ENCODE measurements at regions not wholly inside any gene's neighbourhood (a gene's known extent, or its start where the extent isn't known, plus 50 kb on each side); places are given as distances from the start of the nearest gene placed in this dataset.

DNA sequence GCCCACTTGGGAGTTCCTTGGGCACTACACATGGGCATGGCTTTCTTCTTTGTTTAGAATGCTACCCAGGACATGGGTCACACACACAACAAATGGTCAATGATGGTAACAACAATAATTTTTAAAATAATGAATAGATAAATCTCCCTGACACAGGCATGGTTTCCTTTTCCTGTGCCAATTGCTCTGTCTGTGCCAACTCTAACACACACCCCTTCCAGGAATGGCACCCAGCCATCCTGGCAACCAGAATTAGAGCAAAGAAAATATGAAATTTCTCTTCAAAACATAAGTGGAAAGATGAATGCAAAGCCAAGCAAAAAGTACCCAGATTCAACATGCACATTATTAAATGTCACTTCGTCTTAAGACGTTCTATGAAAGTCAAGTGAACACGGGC is 104.9 kb upstream of the SOX5 start:
- TF ChIP-seq, protein P1, sequence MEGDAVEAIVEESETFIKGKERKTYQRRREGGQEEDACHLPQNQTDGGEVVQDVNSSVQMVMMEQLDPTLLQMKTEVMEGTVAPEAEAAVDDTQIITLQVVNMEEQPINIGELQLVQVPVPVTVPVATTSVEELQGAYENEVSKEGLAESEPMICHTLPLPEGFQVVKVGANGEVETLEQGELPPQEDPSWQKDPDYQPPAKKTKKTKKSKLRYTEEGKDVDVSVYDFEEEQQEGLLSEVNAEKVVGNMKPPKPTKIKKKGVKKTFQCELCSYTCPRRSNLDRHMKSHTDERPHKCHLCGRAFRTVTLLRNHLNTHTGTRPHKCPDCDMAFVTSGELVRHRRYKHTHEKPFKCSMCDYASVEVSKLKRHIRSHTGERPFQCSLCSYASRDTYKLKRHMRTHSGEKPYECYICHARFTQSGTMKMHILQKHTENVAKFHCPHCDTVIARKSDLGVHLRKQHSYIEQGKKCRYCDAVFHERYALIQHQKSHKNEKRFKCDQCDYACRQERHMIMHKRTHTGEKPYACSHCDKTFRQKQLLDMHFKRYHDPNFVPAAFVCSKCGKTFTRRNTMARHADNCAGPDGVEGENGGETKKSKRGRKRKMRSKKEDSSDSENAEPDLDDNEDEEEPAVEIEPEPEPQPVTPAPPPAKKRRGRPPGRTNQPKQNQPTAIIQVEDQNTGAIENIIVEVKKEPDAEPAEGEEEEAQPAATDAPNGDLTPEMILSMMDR (IDR thresholded peaks at IDR 0.05; ENCODE audit: control extremely low read depth, extremely low read depth): no peak
- no peak for ATAC-seq (ENCODE audit: insufficient read depth, low FRiP score)
- no peak overlapping the region for H3K27ac ChIP-seq (ENCODE audit: low read depth in 1 of 2, low read length in 1 of 2)
- no peaks in the 10 kb centered on the region for H3K4me1 ChIP-seq (ENCODE audit: control insufficient read depth in 5 of 5, insufficient read depth in 5 of 5, low read length in 5 of 5)
- H3K9me3 ChIP-seq (ENCODE audit: control insufficient read depth in 4 of 4, insufficient read depth in 3 of 4, low read length in 3 of 4): no peaks in the 10 kb centered on the region
- H3K4me3 ChIP-seq: no peak overlapping the region
- H3K27me3 ChIP-seq (ENCODE audit: control insufficient read depth in 3 of 3, insufficient read depth in 3 of 3, low read length in 2 of 3): no peaks in the 10 kb centered on the region
- H3K36me3 ChIP-seq (ENCODE audit: control insufficient read depth in 4 of 4, insufficient read depth in 4 of 4, low read length in 4 of 4): no peaks in the 10 kb centered on the region
- no peak for DNase-seq
- no peak overlapping the region for H3K9ac ChIP-seq (ENCODE audit: insufficient read depth in 1 of 2, low read length in 2 of 2)
- WGBS, 2 donors: 55 to 82% methylated on average over 3 of the region's 3 CpGs

DNA sequence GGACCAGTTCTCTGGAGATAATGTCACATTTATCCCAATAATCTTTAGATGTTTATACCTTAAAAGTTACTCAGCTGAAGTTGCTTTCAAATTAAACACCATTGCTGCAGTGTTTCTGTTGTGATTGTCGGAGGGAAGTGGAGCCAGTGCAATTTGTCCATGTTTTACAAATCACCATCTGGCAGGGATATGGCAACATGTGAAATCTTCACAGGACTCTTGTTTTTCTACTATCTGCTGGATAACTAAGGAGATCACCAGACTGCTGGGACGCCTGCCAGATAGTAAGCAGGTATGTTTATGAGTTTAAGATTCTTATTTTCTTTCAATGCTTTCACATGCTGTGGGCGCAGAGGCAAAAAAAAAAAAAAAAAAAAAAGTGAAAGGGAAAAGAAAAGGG is 100.3 kb upstream of the SOX5 start:
- 90 to 93% methylated on average over 3 of the region's 3 CpGs for WGBS, 2 donors
- peaks cover 0 to 5% (median 0%) of the 10 kb centered on the region in 4 donors for H3K9me3 ChIP-seq (ENCODE audit: control insufficient read depth in 4 of 4, insufficient read depth in 3 of 4, low read length in 3 of 4)
- ATAC-seq (ENCODE audit: insufficient read depth, low FRiP score) (no peak), DNase-seq (no peak)
- no peak overlapping the region for H3K27ac ChIP-seq (ENCODE audit: low read depth in 1 of 2, low read length in 1 of 2)
- H3K4me3 ChIP-seq: no peak overlapping the region
- H3K4me1 ChIP-seq (ENCODE audit: control insufficient read depth in 5 of 5, insufficient read depth in 5 of 5, low read length in 5 of 5): no peaks in the 10 kb centered on the region
- TF ChIP-seq, protein P1 (IDR thresholded peaks at IDR 0.05; ENCODE audit: control extremely low read depth, extremely low read depth): no peak
- no peak overlapping the region for H3K9ac ChIP-seq (ENCODE audit: insufficient read depth in 1 of 2, low read length in 2 of 2)
- no peaks in the 10 kb centered on the region for H3K27me3 ChIP-seq (ENCODE audit: control insufficient read depth in 3 of 3, insufficient read depth in 3 of 3, low read length in 2 of 3)
- H3K36me3 ChIP-seq (ENCODE audit: control insufficient read depth in 4 of 4, insufficient read depth in 4 of 4, low read length in 4 of 4): no peaks in the 10 kb centered on the region

DNA sequence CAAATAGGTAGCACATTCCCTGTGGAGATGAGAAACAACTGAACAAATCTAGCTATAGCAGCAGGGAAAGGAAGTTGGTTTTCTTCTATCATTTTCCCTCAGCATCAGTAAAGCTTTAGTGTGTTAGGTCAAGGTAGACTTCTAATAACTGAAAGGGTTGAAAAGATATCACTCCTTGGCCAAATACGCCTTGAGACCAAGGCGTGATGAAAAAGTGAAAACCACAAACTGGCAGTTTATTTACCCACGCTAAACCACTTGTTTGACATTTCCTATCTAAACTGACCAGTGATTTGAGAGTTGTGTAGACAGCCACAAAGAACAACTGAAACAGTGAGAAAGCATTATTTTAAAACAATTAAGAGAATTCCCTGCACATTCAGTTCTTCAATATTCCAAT is 99.6 kb upstream of the SOX5 start:
- Histone ChIP-seq H3K9me3 (ENCODE audit: control insufficient read depth in 4 of 4, insufficient read depth in 3 of 4, low read length in 3 of 4) (peaks cover 0 to 5% (median 0%) of the 10 kb centered on the region in 4 donors), H3K36me3 (ENCODE audit: control insufficient read depth in 4 of 4, insufficient read depth in 4 of 4, low read length in 4 of 4) (no peaks in the 10 kb centered on the region), H3K4me1 (ENCODE audit: control insufficient read depth in 5 of 5, insufficient read depth in 5 of 5, low read length in 5 of 5) (no peaks in the 10 kb centered on the region), H3K27ac (ENCODE audit: low read depth in 1 of 2, low read length in 1 of 2) (no peak overlapping the region), H3K4me3 (no peak overlapping the region), H3K9ac (ENCODE audit: insufficient read depth in 1 of 2, low read length in 2 of 2) (no peak overlapping the region), H3K27me3 (ENCODE audit: control insufficient read depth in 3 of 3, insufficient read depth in 3 of 3, low read length in 2 of 3) (no peaks in the 10 kb centered on the region)
- TF ChIP-seq, protein P1 (IDR thresholded peaks at IDR 0.05; ENCODE audit: control extremely low read depth, extremely low read depth): no peak
- WGBS, 2 donors: 34 to 61% methylated on average over 3 of the region's 3 CpGs
- ATAC-seq (ENCODE audit: insufficient read depth, low FRiP score): no peak
- no peak for DNase-seq

DNA sequence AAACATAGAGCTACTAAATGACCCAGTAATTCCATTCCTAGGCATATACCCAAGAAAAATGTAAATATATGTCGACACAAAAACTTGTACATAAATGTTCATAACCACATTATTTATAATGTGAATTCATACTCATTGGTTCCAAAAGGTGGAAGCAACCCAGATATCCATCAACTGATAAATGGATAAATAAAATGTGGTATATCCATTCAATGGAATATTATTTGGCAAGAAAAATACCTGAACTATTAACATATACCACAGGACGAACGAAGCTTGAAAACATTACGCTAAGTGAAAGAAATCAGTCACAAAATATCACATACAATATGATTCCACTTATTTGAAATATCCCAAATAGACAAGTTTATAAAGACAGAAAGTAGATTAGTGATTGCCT is 99.0 kb upstream of the SOX5 start:
- ATAC-seq (ENCODE audit: insufficient read depth, low FRiP score): no peak
- peaks cover 0 to 5% (median 0%) of the 10 kb centered on the region in 4 donors for H3K9me3 ChIP-seq (ENCODE audit: control insufficient read depth in 4 of 4, insufficient read depth in 3 of 4, low read length in 3 of 4)
- no peak overlapping the region for H3K4me3 ChIP-seq
- no peak overlapping the region for H3K27ac ChIP-seq (ENCODE audit: low read depth in 1 of 2, low read length in 1 of 2)
- no peaks in the 10 kb centered on the region for H3K27me3 ChIP-seq (ENCODE audit: control insufficient read depth in 3 of 3, insufficient read depth in 3 of 3, low read length in 2 of 3)
- no peak for DNase-seq
- no peak overlapping the region for H3K9ac ChIP-seq (ENCODE audit: insufficient read depth in 1 of 2, low read length in 2 of 2)
- TF ChIP-seq, protein P1 (IDR thresholded peaks at IDR 0.05; ENCODE audit: control extremely low read depth, extremely low read depth): no peak
- no peaks in the 10 kb centered on the region for H3K4me1 ChIP-seq (ENCODE audit: control insufficient read depth in 5 of 5, insufficient read depth in 5 of 5, low read length in 5 of 5)
- WGBS, 2 donors: 95 to 96% methylated on average over 4 of the region's 4 CpGs
- no peaks in the 10 kb centered on the region for H3K36me3 ChIP-seq (ENCODE audit: control insufficient read depth in 4 of 4, insufficient read depth in 4 of 4, low read length in 4 of 4)
